Activated CD4-positive, alpha-beta T cell treated with anti-CD3 and anti-CD28 coated beads for 4 hours (primary cell): ENCODE measurements at regions not wholly inside any gene's neighbourhood (a gene's known extent, or its start where the extent isn't known, plus 50 kb on each side); places are given as distances from the start of the nearest gene placed in this dataset.

Experiments
- DNase-seq, 2 donors: peaks; one replicate each; pipeline ENCODE4 v3.0.0-alpha.2; 2020

DNA sequence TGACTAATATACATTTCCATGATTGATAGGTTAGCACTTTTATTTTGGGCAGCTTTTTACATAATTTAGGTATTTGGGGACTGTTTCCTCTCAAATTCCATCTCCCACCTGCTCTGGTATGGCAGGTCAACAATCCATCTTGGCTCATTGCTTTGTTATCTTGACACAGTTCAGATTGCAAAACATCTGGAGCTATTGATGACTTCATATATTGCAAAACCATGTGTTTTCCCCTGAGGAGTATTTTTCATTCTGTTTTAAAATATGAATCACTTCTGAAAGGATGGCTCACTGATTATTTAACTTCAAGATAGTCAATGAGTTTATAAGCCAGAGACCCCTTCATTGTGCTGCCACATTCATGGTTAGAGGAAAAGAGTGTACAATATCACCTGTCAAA lies 1206.0 kb upstream of the C9orf72 start:
- DNase-seq: no peak

DNA sequence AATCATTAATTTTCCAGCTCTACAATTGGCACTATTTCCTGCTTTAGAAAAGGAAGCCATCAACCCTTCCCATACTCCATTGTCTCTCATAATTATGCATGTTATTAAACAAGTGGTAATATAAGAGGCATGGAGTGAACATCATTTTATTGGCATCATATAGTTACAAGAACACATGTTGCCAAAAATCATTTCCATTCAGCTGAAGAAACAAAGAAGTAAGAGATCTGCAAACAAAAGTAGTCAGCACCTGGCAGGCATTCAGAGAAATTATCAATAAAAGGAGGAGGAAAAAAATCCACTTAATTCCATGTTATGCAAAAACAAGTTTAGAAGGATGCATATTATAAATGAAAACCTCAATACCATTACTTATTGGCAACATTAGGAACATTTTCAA lies 1208.2 kb upstream of the C9orf72 start:
- no peak for DNase-seq

DNA sequence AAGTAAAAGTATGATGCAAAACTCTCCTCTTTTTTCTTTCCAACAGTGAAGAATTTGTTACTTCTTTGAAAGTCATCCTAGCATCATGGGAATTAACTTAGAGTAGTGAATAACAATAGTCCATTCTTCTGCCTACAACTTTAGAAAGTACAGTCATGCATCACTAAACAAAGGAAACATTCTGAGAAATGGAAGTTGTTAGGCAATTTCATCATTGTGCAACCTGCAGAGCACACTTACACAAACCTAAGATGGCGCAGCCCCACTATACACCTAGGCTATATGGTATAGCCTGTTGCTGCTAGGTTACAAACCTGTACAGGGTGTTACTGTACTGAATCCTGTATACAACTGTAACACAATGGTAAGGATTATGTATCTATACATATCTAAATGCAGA lies 1209.3 kb upstream of the C9orf72 start:
- no peak for DNase-seq

DNA sequence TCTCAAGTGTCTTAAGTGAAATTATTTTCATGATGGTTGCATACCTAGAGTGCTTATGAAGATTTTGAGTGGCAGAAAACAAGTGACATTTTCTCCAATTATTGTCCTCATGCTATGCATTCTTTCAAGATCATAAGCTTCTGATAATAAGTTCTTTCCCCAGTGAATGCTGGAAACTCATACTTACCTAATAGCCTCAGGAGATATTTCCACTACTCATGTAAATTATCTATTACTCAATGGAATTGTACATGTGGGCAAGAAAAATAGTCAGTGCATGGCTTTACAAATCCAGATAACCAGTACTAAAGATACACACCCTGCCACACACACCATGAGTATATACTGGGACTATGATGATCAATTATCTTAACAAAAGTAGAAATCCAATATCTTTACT lies 1219.4 kb upstream of the C9orf72 start:
- no peak for DNase-seq

DNA sequence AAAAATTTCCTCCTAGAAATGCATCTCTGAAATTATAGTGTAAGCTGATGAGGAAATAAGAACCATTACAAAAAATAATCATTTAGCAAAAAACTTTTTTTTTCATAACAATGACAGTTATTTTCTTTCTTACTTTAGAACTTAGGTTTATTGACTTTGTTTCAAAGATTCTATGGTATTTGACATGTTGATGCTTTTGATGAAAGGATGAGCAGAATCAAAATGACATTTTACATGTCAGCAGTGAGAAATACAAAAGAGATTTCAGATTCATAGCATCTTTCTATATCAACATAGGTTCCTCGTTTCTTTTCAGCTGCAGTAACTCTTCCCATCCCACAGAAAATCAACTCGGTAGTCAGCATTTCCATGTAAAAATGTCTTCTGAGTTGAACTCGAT lies 1226.6 kb upstream of the C9orf72 start:
- DNase-seq: no peak

DNA sequence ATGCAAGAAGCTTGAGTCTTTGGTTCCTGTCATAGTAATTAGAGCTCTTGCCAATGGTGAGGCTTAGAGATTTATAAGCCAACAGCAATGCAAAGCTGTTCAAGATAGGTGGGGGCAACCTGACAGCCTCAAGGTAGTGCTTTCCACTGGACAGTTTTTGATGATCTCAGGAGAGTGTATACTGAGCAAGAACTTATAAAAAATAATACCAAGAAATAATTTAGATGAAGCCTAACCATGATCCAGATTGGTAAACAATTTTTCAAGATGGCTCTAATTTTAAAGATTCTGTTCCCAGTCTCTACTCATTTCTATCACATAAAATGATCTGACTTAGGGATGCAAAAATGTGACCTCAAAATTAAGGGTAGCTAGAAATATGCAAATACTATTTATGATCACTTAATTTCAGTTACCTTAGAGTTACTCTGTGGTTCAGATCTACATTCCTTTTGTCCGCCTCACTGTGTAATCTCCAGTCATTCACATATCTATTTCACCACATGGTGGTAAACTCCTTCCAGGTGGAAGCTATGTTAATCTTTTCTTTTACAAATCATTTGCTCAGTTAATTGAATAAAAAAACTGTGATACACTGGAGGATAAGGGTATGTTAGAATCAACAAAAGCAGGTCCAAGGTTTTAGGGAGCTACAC lies 1228.0 kb upstream of the C9orf72 start:
- DNase-seq: no peak

DNA sequence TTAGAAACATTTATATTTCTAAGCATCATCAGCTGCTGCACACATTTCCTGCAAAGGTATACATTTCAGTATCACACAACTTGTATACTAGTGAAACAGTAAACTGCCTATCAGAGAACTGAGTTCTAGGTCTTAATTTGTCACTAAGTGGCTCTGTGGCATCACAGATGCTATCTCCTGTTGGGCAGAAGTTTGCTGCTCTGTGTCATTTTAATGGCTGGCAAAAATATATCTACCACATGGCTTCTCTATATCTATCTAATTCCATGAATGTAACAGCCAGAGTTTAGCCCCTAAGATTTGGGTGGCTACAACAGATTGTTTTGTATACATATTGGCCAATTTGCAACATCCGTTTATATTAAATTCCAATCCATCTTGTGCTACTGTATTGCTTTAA lies 1231.9 kb upstream of the C9orf72 start:
- DNase-seq: no peak

DNA sequence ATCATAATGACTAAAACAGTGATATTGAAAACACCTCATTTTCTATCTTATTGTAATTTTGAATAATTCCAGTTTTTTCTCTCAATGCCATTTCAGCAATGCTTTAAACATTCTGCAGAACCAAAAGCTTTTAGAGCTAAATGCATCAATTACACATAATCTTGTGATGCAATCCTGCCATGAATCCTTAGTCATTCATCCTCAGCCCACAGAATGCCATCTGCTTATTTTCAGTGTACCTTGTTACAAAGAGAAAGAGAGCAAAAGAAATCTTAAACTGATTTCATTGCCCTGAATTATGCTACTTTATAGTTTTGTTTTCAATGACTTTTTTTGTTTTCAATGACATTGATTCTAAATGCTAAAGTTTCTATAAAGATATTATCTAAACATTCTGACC lies 1234.8 kb upstream of the C9orf72 start:
- no peak for DNase-seq

DNA sequence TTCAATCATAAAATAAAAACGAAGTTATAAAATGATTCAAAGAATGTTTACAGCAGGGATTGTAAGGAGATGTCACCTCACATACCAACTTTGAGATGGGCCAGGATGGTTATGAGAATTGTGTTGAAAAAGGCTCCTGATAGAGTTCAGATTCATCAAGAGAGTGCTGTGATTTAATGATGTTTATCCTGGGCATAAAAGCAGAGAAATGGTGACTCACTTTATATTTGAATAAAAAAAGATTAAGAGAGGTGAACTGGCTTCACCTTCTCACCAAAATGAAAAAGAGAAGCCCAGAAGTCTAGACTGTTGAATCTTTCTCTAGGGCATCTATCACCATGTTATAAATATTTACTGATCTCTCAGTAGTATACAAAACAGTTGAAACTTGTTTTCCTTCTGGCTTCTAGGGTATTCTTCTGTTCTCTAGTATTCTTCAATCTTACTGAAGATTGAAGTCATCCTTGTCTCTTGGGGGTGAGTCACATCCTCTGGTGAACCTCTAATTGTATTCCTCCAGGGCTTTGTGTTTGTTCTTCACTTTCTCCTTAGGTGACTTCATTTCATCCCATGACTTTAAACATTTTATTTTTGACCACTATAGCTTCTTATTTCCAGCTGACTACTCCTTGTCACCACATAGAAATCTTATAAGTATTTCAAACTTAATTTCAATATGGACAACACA lies 1237.3 kb upstream of the C9orf72 start:
- no peak for DNase-seq

DNA sequence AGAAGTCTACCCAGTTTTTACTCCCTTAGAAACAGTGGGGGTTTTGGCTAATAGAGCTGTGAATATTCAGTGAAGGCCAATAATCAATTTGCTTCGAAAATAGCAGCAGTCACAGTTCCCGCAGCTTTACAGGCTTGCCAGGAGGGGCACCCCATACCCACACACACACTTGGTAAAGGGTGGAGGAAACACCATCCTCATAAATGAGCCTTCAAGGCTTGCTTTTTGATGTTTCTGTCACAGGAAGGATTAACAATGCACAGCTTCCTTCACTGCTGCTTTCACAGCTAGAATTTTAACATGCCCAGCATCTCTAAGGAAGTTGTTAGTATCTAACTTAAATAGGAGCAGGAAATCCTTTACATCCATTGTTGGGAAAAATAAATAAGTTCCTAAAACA lies 1247.5 kb upstream of the C9orf72 start:
- no peak for DNase-seq

DNA sequence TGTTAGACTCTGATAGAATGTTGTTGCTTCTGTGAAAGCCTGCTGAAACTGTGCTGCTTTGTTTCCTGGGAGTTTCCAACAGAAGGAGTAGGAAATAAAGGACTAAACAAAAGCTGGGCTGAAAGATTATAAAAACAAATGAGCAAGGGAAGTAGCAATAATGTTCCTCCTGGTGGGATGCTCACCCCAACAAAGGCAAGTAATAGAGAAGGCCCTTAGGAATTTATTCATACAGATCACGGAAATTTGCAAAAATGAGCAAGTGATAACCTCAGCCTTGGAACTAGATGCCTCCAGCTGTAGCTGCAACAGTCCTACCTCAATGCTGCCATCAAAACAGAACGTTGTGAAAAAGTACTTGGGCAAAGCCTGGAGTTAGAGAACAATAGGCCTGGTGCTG lies 1248.0 kb upstream of the C9orf72 start:
- no peak for DNase-seq

DNA sequence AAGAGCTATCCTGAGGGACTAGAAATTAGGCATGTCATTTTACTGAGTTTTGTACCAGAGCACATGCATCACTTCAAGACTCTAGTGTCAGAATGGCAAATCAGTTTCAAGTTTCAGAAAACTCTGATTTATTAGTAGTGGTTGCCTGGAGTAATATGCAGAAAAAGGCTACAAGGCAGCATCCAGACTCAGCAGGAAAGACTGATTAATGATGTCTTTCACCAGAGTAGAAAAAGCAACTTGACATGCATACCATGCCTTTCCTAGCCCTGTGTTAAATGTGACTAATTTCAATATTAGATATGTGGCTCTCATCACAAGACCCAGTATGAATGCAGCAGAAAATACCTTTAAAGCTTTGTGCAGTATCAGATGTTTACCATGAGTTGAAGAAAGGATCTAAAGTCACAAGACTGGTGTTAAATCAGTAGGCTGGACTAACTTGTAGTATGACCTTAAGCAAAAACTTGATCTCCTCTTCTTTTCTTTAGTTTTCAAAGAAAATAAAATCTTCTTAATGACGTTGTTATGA lies 1251.2 kb upstream of the C9orf72 start:
- DNase-seq: no peak

DNA sequence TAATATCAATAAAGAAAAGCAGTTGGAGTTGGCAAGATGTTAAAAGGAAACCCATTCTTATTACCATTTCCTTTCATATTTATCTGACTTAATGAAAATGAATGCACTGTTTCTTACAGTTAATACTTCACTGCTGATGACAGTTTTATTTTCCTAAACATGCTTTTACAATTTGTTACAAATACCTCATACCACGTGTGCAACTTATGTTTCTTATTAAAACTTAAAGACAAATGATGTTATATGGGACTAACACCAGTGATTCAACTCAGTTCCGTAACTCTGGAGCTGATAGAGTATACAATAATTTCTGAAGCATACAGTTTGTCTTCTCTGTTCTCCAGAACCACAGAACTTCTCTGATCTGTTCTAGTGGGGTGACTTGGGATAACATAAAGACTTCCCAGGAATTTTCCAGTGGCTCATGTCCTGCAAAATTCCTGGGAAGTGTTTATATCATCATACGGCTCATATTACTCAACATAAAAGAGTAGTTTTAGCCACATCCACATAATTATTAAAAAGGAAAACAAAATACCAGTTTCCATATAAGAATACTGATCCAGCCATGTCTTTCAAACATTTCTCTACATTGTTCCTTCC lies 1259.0 kb upstream of the C9orf72 start:
- DNase-seq: no peak

DNA sequence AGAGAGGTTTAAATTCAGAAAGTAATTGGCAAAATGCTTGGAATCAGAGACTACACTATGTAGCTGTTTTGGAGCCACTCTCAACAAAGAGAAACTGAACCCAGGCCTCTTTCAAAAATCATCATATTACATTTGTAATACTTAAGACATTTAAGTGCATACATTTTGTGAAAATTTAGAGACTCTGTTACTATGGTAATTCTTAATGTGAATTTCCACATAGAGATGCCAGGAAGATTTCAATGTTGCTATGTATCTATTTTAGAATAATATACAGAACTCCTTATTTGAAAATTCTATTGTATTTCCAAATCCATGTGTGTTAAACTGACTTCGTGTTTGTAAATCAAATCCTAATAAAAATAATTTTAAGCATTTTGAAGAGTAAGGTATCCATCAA lies 1260.9 kb upstream of the C9orf72 start:
- DNase-seq: no peak

DNA sequence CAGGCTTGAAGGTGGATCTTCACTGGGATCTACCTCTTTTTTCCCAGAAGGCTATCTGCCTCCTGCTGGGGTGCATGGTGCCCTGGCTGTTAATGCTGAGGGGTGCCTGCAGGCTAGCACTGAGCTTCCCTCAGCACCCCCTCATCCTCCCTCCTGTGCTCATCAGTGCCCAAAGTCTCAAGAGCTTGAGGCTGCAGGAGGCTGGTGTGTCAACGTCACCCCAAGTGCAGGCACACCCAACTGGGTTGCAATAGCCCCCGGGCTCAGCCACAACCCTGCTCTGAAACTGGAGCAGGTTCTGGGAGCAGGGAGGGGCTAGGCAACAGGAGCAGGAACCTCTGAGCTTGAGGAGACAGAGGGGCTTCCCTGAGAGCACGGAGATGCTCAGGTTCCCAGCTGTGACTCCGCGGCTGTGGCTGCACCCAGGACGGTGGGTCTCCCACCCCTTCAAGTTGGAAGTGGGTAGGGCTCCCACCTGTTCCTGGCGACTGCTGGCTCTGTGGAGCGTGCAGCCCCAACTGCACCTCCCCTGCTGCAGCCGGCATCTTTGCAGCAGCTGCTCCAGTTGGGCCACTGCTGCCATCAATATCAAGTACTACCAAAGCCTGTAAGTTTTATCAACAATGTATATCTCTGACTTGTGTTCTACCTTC lies 1266.6 kb upstream of the C9orf72 start:
- DNase-seq: no peak

DNA sequence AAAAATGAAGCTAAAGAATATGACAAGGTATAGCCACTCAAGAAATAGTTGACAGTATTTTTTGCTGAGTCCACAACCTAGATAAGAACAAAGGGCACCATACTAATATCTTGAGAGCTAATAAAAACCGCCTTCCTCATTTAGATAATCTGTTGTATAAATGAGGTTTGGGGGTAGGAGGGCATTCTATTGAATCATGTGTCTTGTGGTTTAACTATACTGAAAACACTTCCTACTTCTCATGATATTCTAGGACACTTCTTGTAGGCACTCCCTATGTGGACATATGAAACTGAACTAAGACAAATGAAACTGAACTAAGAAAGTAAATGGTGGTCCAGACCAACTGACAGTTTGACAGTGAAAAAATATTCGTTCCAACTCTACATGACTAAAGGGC lies 1268.5 kb upstream of the C9orf72 start:
- DNase-seq: no peak

DNA sequence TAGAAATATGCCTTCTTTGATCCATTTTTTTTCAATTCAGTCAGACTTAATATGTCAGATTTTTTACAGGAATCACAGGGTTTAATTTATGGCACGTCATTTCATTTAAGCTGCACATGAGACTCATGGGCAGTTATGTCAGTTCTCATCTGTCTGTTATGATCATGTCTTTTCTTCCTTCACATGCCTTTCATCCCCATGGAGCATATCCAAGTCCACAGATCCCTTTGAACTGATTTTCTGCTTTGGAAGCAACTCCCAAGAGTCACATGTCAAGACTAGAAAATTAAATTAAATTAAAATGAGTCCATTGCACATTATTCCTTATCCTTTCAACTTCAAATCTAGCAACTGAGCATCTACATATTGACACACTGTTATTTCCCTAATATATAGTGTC lies 1274.0 kb upstream of the C9orf72 start:
- DNase-seq: no peak

DNA sequence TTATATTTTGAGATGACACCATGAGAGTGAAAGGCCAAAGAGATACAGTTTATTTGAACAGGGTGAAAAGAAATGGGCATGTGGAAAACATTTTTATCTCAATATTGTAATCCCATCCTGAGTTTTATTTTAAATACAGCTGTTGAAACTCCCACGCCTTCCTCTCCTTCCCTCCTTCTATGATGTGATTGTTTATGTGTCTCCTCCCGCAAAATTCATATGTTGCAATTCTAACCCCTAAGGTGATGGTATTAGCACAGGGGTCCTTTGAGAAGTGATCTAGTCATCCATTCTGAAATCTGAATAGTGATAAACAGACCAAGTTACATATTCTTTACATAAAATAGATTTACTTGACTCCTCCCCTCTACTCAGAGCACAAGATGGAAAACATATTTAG lies 1275.4 kb upstream of the C9orf72 start:
- no peak for DNase-seq

DNA sequence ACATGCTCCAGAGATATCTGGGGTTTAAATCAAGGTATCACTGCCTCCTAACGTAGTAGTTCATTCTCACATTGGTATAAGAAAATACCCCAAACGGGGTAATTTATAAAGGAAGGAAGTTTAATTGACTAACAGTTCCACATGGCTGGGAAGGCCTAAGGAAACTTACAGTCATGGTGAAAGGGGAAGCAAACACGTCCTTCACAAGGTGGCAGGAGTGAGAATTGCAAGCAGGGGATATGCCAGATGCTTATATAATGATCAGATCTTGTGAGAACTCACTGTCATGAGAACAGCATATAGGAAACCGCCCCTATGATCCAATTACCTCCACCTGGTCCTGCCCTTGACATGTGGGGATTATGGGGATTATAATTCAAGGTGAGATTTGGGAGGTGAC lies 1280.2 kb upstream of the C9orf72 start:
- DNase-seq: no peak

DNA sequence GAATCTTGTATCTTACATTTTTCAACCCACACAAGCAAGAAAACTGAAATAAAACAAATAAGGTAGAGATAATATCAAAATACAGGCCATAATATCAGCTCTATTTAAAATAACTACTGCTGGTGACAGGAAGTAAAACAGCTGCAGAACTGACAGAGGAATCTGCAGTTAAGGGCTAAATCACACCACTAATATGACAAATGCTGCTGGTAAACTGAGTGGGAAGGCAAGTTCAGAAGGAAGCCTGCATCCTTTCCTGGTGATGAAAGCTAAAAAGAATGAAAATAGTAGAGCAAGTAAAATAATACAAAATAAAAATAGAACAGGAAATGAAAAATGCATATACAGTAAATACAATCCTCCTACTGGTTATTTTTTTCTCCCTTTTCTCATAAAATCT lies 1293.7 kb upstream of the C9orf72 start:
- no peak for DNase-seq

DNA sequence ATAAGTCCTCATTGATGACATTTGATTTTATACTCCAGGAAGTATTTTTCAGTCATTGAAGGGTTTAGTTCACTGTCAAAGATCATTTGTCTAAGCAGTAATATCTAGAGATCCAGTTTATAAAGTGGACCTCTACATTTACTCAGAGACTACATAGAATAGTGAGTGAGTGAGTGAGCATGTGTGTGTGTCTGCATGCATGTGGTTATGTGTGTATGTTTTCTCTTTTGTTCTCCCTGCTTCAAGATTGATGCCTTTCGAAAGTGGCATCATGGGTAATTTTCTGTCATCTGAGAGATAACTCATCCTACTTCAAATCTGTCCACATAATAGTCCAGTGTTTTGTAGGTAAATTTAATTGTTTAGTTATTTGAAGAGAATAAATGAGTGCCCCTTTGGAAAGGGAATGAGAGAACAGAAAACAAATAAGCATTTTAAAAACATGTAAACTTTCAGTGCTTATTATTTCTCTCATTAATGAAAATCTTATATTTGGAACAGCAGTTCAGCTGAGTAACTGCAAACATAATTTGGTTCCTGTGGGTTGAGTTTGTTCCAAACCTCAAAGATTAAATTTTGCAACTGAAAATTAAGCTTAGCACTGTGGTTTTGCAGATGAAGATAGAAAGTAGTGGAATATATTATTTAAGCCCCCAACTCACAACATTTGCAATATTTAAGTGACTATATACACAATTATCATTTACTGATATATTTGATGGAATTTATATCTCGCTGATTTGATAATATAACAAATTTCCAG lies 1295.1 kb upstream of the C9orf72 start:
- DNase-seq: no peak

DNA sequence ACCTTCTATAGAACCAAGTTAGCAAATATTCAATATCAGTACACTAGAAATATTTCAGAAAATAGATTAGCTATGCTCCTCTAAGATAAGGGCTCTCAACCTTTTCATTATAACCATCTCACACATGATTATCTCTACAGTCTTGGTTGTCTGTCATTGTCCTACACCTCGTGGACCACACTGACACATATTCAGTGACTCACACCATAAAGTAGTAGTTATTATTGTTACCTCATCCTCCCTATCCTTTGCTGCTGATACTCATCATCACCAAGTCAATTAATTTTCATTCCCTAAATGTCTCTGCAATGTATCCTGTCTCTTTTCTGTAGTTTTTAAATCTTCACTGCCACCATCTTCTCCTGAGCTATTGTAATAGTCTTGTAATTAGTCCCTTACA lies 1309.2 kb upstream of the C9orf72 start:
- DNase-seq: no peak

DNA sequence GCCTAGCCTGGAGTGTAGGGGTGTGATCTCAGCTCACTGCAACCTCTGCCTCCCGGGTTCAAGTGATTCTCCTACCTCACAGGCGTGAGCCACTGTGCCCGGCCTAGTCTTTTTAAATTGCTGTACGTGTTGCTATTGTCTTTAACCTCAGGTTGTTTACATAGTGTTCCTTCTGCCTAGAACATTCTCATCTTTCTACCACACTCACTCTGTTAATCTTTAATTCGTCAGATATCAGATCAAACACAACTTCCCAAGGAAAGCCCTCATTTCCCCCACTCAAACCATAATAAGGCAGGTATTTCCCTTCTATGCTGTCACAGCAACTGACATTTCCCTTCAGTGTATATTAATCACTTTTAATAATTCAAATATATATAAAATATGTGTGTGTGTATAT lies 1310.0 kb upstream of the C9orf72 start:
- no peak for DNase-seq
